NCI-H82 (cell line): ENCODE measurements at regions not wholly inside any gene's neighbourhood (a gene's known extent, or its start where the extent isn't known, plus 50 kb on each side); places are given as distances from the start of the nearest gene placed in this dataset.
A peak's percentile ranks its signal among the peaks of the same experiment; 100 is the strongest.

Experiments used
- DNase-seq: peaks from one replicate; lab custom pipeline; 2025; lab: John Stamatoyannopoulos, UW

GRCh38 chr2:105150231-105150630, 91.3 kb upstream of the GPR45 start:
- no peak for DNase-seq

- no peak for DNase-seq
These were observed 87.3 kb upstream of the GPR45 start for GRCh38 chr2:105154119-105154818.

- DNase-seq = no peak
These were observed 85.4 kb upstream of the GPR45 start for GRCh38 chr2:105156166-105156565.

DNA sequence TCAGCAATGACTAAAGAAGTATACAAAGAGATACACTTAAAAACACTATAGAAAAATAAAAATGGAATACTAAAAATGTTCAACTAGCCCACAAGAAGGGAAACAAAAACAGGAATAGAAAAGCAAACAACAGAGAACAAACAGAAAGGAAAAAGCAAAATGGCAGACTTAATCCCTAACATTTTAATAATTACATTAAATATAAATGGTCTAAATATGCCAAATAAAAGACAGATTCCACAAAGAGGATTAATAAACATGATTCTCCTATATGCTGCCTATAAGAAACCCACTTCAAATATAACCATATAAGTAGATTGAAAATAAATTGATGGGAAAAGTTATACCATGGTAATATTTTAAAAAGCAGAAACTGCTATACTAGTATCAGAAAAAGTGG, 83.5 kb upstream of the GPR45 start:
- no peak for DNase-seq

- no peak for DNase-seq
These were observed 74.9 kb upstream of the GPR45 start for GRCh38 chr2:105166688-105167087.

GRCh38 chr2:105168543-105168942, 73.0 kb upstream of the GPR45 start:
- no peak for DNase-seq

DNA sequence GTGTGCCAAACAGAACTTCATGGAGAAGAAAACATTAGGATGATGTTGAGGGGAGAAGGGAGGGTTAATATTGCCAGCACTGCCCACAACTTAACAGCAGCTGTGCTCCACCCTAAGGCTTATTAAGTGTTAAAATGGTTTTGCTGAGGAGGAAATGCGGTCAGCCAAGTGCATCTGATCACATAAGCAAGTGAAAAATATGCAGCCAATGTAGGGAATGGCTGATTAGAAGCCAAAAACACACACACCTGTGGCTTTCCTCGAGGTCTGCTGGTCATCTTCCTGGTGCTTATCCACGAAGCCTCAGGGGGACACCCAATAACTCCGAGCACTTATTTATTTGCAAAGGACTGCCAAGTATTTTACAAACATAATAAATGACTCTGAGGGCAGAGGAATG, 66.3 kb upstream of the GPR45 start:
- DNase-seq = no peak

DNA sequence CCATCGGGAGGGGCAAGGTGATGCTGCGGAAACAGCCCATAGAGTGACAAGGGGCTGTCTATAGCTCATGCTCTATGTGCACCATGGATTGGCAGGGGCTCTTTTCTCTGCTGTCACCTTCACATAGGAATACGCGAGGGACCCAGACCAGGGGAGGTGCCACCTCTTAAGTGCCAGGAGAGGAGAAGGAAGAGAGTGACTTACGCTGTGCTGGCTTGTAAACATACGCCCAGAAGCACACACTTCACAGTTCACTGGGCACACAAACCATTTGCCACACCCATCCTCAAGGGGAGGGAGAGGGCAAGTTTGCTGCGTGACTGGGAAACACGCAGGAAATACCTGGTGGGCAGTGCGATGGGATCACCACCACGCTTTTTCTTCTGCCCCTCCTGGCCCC, 65.1 kb upstream of the GPR45 start:
- DNase-seq = no peak

DNA sequence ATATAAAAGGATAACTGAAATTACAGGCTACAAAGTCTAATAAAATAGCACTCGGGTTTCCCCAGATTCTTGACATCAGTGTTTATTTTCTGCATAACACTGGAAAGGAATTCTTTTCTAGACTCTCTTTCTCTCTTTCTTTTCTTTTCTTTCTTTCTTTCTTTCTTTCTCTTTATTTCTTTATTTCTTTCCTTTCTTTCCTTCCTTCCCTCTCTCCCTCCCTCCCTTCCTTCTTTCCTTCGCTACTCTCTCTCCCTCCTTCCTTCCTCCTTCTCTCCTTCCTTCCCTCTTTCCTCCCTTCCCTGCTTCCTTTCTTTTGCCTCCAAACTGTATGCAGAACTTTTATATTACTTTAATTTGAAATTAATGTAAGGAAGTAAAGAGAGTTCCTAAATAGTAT, 64.5 kb upstream of the GPR45 start:
- no peak for DNase-seq

DNA sequence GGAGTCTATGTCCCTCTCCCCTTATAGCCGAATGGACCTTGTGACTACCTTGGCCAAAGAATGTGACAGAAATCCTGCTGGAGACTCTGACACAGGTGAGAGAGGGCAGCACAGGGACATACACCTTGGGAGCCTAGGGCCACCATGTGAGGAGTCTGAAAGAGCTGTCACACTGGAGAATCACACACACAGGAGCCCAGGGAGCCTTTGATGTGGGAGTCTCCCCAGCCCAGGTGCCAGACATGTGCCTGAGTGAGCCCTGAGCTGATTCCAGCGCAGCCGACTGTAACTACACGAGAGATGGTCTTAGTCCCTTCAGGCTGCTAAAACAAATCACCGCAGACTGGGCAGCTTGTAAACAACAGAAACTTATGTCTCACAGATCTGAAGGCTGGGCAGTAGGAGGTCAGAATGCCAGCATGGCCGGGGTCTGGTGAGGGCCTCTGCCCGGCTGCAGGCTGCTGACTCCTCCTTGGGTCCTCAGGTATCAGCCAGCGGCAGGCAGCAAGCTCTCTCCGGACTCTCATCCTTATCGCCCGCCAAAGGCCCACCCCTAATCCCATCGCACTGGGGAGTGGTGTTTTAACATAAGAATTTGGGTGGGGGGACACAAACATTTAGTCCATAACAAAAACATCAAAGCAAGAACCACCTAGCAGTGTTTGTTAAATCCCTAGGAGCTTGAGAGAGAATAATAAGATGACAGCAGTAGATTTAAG, 63.8 kb upstream of the GPR45 start:
- no peak for DNase-seq

DNA sequence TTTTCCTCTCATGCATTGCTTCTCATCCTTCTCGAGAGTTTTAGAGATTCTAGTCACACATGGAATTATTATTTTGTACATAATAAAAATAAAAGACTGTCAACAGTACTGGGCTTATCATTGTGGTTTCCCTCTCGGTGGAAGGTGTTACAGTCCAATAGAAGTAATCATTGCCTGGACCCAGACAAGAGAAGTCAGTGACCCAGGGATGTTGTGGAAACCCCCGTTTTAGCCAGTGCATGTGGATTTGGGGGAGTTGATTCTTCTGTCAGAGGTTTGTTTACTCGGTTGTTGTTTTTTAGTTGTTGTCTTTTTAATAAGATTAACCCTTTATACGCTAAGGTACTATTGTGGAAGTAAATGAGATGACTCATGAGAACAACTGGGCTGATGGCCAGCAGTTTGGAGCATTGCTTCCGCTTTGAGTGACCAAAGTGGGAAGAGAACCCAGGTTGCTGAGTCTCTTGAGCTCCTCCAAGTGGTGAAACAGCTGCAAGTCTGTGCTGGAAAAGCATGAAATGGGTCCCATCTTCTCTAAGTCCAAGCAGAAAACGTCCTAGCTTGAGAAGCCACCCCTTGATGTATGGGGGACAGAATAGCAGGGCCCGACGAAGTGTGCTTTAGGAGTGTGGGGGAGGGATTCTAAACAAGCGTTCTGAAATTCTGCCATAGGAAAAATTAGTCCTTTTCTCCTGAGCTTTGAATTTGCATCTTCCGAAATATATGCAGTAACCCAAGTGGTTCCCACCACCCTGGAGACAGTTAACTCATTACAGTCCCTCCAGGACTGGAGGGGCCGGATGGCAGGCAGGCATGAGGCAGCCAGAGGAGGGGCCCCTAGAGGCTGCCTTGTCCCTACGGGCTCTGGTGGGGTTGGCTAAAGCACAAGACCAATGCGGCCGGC, 61.8 kb upstream of the GPR45 start:
- DNase-seq = peak; percentile 52

DNA sequence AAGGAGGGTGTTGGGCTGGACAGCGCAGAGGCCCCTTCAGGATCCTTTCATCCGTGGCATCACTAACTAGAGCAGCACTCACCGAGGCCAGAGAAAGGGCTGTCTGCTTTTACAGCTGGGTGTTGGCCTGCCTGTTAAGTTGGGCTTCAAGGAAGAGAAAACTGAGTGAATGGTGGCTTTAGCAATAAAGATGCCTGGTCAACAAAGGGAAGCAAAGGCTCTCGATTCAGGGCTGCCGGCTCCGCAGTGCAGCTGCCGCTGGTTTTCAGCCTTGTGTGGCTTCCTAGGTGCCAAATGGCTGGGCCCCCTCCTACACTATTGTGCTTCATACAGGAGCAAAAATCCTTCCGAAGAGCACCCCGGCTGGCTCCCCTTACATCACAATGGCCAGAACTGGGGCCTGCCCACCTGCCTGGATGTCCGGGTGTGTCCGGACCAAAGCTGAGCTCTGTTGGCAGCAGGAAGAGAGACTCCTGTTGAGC, 61.0 kb upstream of the GPR45 start:
- DNase-seq = no peak

GRCh38 chr2:105181282-105181681, 60.3 kb upstream of the GPR45 start:
- DNase-seq = no peak

GRCh38 chr2:105183555-105184323, 57.8 kb upstream of the GPR45 start:
- no peak for DNase-seq

- no peak for DNase-seq
These were observed 57.1 kb upstream of the GPR45 start for GRCh38 chr2:105184420-105184819.

- DNase-seq = no peak
These were observed 54.5 kb upstream of the GPR45 start for GRCh38 chr2:105186967-105187498.

DNA sequence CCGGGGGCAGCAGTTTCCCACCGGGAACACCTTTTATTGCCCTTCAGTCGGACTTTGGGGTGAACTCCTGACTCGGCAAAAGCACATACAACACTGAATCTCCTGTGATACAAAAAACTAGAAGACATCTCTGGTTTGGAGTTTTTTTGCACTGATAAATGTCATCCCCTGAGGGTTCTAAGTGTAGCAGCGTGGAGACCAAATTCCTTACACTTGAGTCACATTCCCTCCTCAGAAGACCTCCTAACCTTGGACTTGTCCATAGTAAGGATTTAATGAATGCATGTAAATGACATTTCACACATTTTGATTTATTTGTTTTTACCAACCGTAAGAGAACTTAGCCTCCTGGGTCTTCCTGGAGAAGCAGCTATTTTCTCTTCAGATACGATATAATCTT, 54.0 kb upstream of the GPR45 start:
- DNase-seq = no peak

- no peak for DNase-seq
These were observed 53.2 kb upstream of the GPR45 start for GRCh38 chr2:105188343-105188742.
